IMR-90 (cell line): ENCODE measurements at regions not wholly inside any gene's neighbourhood (a gene's known extent, or its start where the extent isn't known, plus 50 kb on each side); places are given as distances from the start of the nearest gene placed in this dataset.

Experiments used
- BHLHE40 ChIP-seq: fragments of 150-350 bp; IDR thresholded peaks from 2 replicates; pipeline ENCODE4 v1.6.1; 2016; ENCODE audit warnings: mild to moderate bottlenecking, low read depth, low read length
- CEBPB ChIP-seq: IDR thresholded peaks from 2 replicates; pipeline ENCODE4 v1.6.1; 2012; ENCODE audit warnings: low read depth, low read length, improper control_type of control experiment
- MAZ ChIP-seq: IDR thresholded peaks from 2 replicates; pipeline ENCODE4 v1.6.1; 2012; ENCODE audit warnings: low read depth, mild to moderate bottlenecking, low read length, improper control_type of control experiment, moderate library complexity, borderline replicate concordance
- MXI1 ChIP-seq: IDR thresholded peaks from 2 replicates; pipeline ENCODE4 v1.6.1; 2012; ENCODE audit warnings: low read depth, mild to moderate bottlenecking, low read length, moderate library complexity, borderline replicate concordance
- POLR2A ChIP-seq: IDR thresholded peaks from 2 replicates; pipeline ENCODE4 v1.6.1; 2012; ENCODE audit warnings: mild to moderate bottlenecking, low read depth, low read length
- RFX5 ChIP-seq: IDR thresholded peaks from 2 replicates; pipeline ENCODE4 v1.8.0; 2012; ENCODE audit warnings: low read depth, mild to moderate bottlenecking, low read length, moderate library complexity
- SMC3 ChIP-seq: fragments of 150-350 bp; IDR thresholded peaks from 2 replicates; pipeline ENCODE4 v1.6.1; 2016; ENCODE audit warnings: low read depth, mild to moderate bottlenecking, antibody characterized with exemption, low read length, moderate library complexity
- TF ChIP-seq, protein P1 (sequence below): conservative IDR thresholded peaks from 2 replicates; pipeline ENCODE4 v1.5.1; 2012; ENCODE audit warnings: mild to moderate bottlenecking, low read depth, low read length, improper control_type of control experiment
- TF ChIP-seq, protein P2 (sequence below): fragments of 150-350 bp; IDR thresholded peaks from 2 replicates; pipeline ENCODE4 v1.6.1; 2017; ENCODE audit warnings: mild to moderate bottlenecking, antibody characterized with exemption, low read length, low read depth

DNA sequence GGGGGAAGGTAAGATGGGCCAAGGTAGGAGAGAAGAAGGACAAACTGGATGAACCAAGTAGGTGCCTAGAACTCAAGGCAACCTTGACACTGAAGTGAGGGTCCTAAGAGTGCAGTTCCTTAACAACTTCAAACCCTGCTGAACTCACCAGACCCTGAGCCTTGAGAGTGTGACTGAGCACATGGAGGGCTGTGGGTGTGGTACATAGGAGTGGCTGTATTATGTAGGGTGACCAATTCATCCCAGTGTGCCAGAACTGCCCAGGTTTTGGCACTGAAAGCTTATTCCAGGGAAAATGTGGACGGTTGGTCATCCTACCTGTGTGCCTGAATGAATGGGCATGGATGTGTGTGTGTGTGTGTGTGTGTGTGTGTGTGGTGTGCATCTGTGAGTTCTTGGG is 281.8 kb downstream of the DHX35 start:
- TF ChIP-seq POLR2A (no peak), RFX5 (no peak), MXI1 (no peak), CEBPB (no peak), SMC3 (no peak), MAZ (no peak), BHLHE40 (no peak)
- TF ChIP-seq, protein P1, sequence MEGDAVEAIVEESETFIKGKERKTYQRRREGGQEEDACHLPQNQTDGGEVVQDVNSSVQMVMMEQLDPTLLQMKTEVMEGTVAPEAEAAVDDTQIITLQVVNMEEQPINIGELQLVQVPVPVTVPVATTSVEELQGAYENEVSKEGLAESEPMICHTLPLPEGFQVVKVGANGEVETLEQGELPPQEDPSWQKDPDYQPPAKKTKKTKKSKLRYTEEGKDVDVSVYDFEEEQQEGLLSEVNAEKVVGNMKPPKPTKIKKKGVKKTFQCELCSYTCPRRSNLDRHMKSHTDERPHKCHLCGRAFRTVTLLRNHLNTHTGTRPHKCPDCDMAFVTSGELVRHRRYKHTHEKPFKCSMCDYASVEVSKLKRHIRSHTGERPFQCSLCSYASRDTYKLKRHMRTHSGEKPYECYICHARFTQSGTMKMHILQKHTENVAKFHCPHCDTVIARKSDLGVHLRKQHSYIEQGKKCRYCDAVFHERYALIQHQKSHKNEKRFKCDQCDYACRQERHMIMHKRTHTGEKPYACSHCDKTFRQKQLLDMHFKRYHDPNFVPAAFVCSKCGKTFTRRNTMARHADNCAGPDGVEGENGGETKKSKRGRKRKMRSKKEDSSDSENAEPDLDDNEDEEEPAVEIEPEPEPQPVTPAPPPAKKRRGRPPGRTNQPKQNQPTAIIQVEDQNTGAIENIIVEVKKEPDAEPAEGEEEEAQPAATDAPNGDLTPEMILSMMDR: no peak
- TF ChIP-seq, protein P2, sequence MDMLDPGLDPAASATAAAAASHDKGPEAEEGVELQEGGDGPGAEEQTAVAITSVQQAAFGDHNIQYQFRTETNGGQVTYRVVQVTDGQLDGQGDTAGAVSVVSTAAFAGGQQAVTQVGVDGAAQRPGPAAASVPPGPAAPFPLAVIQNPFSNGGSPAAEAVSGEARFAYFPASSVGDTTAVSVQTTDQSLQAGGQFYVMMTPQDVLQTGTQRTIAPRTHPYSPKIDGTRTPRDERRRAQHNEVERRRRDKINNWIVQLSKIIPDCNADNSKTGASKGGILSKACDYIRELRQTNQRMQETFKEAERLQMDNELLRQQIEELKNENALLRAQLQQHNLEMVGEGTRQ: no peak
